Cardiac fibroblast (primary cell): ENCODE measurements at regions not wholly inside any gene's neighbourhood (a gene's known extent, or its start where the extent isn't known, plus 50 kb on each side); places are given as distances from the start of the nearest gene placed in this dataset.
"Not testable (repeated sequence)": the region's sequence is repeated elsewhere in the genome, so short reads cannot be mapped to it uniquely, and the experiment has no call there.

ENCODE experiments used
- DNase-seq, 2 donors: peaks; one replicate each; pipeline versions ENCODE4 v3.0.0 to v3.0.0-alpha.2; 2010; ENCODE audit warnings: low read depth in 2 of 2
- H3K4me3 ChIP-seq, 2 donors: replicated peaks in 1 of 2; 1 replicate in 1 of 2; 2 replicates in 1 of 2; pipeline ENCODE4 v1.5.1; 2011; ENCODE audit warnings: low read depth in 2 of 2, low read length in 2 of 2, mild to moderate bottlenecking in 2 of 2, moderate library complexity in 1 of 2
- CTCF ChIP-seq: IDR thresholded peaks from one replicate; pipeline ENCODE4 v1.5.1; 2011; ENCODE audit warnings: low read depth, mild to moderate bottlenecking, low read length, inconsistent platforms

GRCh38 chr1:193451606-193452005 is 265.2 kb upstream of the B3GALT2 start:
- H3K4me3 ChIP-seq: no peak overlapping the region
- TF ChIP-seq CTCF: no peak
- DNase-seq: no peak

- no peak for TF ChIP-seq CTCF
- DNase-seq: no peak
- no peak overlapping the region for H3K4me3 ChIP-seq
Measured at GRCh38 chr1:193451001-193451400, 264.6 kb upstream of the B3GALT2 start.

GRCh38 chr1:193448682-193449461 is 262.5 kb upstream of the B3GALT2 start:
- TF ChIP-seq CTCF: no peak
- no peak for DNase-seq

GRCh38 chr1:193443886-193444285 is 257.5 kb upstream of the B3GALT2 start:
- no peak overlapping the region for H3K4me3 ChIP-seq
- no peak for TF ChIP-seq CTCF
- DNase-seq: no peak

More at GRCh38 chr1:193448682-193449461, 262.5 kb upstream of the B3GALT2 start:
- H3K4me3 ChIP-seq: no peak overlapping the region

GRCh38 chr1:193438771-193439170 is 252.4 kb upstream of the B3GALT2 start:
- TF ChIP-seq CTCF: no peak
- DNase-seq: no peak
- H3K4me3 ChIP-seq: no peak overlapping the region

GRCh38 chr1:193438312-193438711 is 251.9 kb upstream of the B3GALT2 start:
- H3K4me3 ChIP-seq: no peak overlapping the region
- no peak for DNase-seq
- TF ChIP-seq CTCF: no peak

GRCh38 chr1:193437785-193438184 is 251.4 kb upstream of the B3GALT2 start:
- H3K4me3 ChIP-seq: no peak overlapping the region
- no peak for TF ChIP-seq CTCF
- DNase-seq: no peak

GRCh38 chr1:193437333-193437732 is 250.9 kb upstream of the B3GALT2 start:
- not testable (repeated sequence) for DNase-seq, H3K4me3 ChIP-seq
